SKM-1 treated with dmso at 0.1 percent for 144 hours (cell line): ENCODE measurements at regions not wholly inside any gene's neighbourhood (a gene's known extent, or its start where the extent isn't known, plus 50 kb on each side); places are given as distances from the start of the nearest gene placed in this dataset.
"Not testable (repeated sequence)": the region's sequence is repeated elsewhere in the genome, so short reads cannot be mapped to it uniquely, and the experiment has no call there.

Experiments used
- DNase-seq: peaks from one replicate; lab custom pipeline; 2025; ENCODE audit not compliant: unreplicated experiment; lab: John Stamatoyannopoulos, UW

DNA sequence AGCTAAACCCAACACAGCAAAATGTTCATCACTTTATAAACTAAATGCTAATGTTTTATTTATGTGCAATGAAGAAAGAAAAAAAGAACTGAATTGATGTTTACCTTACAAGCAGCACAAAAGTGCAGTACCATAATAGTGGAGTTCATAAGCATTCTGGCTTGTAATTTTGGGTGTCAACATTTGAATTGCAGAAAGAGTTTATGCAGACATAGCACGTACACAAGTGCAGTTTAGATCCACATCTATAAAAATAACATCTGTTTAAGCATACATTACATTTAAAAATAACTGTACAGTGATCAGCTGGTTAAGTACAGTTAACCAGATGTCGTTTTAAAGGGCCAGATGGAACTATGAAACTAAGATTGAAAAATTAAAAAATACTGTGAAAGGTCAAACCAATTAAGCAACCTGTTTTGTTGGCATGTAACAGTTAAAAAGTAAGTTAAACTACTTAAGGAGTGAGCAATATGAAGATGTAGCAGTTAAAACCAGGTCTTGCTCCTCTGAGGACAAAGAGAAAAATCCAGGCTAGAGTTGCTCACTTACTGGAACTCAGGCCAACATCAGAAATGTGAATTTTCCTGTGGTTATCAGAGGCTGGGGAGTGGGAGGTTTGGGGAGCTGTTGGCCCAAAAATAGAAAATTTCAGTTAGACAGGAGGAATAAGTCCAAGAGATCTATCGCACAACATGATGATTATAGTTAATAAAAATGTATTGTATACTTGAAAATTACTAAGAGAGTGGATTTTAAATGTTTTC lies 204.9 kb upstream of the MDFIC2 start:
- DNase-seq = no peak

DNA sequence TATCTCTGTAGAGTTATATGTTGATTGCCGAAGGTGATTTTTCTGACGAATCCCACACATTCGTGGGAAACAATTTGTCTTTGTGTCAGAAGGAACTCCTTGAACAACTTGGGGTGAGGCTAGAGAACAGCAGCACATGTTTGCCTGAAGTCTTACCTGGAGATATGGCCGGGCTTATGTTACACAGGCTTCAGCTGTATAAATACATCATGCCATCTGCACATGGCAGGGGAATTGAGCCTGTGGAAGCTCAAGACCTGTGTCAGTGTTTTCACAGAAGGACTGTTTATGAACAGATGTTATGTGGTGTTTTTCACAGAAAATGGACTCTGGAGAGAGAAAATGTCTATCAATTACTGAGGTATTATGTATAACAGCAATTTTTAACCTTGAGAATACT lies 203.6 kb upstream of the MDFIC2 start:
- DNase-seq = no peak

DNA sequence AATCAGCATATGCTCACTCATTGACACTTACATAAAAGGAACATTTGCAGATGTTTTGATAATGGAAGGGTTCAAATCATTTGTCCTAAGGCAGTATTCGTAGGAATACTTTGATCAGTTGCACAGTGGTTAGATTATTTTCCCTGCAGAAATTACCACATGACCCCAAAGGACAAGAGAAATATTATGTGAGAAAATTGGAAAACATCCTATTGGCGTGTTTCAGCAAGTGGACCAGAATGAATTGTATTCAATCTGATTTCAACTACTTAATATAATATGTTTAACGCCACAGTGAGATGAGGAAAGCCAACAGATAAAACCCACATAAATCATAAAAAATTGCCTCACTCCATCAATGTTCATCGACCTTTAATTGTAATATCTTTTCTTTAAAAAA lies 195.0 kb upstream of the MDFIC2 start:
- no peak for DNase-seq

DNA sequence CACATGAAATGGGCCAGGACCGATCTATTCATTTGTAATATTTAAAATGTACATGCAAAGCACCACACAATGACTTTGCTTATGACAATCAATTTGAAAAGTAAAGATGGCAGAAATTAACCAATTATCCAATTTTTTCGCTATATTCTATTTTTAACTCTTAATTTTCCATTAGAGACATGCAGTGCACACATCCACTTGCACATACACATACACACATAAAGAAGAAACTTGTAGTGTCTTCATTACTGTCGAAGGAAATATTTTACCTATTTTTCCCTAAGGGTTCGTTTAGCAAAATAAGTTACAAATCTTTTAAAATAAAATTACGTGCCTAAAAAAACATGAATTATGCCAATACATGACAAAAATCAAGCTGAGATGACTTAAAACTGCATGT lies 194.3 kb upstream of the MDFIC2 start:
- no peak for DNase-seq

DNA sequence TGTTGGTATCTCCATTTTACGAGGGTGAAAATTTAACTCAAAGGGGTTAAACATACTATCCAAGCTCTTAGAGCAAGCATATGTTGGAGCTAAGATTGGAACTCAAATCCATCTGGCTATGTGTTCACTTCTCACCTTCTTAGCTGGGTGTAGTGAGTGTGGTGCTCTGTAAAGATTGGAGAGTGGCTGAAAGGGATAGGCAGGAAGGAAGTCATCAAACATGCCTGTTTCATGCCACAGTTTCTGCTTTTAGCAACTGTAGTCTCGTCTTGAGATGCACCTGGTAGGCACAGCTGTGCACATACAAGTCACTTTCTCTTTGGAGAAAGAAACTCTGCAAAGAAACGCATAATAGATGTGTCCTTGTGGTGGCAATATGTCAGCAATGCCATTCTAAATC lies 189.1 kb upstream of the MDFIC2 start:
- DNase-seq = no peak

DNA sequence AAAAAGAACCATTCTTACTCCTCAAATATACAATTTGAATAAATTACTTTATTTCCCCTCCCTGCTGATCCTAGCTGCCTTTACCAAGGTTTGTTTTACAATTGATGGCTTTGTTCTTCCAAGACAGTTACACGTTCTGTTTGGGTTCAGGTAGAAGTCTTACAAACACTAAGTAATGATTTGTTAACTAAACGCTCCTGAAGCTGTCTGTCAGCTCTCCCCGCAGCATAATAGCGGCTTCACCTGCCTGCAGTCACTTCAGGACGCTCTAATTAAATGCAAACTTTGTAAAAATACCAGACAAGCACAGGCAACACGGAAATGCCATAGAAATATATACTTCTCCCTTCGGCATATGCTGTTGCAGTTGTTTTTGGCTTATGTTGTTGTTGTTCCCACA lies 176.4 kb upstream of the MDFIC2 start:
- no peak for DNase-seq

DNA sequence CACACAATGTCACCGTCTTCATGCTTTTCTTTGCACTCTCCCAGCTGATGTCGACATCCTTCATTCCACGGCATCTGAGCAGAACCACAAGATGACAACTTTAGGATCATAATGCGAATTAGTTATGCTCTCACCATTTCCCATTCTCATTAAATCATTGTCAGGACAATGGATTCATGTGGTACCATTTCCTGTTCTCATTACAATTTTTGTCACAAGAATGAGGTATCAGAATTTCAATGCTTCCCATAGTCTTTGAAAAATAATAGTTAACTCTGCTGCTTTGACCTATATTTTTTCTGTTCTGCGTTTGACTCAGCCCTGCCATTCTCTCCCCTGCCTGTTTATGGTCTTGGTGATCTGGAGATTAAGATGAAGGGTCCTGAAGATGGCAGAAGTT lies 175.7 kb upstream of the MDFIC2 start:
- no peak for DNase-seq

DNA sequence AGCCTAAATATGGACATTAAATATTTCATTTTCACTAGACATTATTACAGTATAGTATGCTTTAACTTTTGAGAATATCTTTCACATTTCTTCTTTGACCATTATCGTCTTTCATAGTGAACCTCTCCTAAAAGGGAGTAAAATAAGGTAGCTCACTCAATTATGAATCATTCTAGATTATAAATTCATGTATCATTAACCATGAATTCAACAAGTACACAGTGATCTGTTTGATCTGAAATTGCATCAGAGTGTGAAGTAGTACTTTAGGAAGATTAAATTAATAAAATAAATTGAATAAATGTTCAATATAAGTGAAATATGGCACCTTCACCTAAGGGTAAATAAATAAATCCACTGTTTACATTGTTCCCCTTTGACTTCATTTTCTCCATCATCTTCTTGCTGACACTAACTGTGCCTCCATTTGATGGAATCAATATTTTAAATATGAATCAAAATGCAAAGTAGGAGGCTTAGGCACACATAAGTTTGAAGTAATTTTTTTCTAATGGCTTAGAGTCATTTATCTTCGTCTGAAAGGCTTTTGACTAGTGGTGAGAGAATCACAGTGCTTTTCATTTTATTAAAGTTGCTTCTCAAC lies 174.1 kb upstream of the MDFIC2 start:
- no peak for DNase-seq

DNA sequence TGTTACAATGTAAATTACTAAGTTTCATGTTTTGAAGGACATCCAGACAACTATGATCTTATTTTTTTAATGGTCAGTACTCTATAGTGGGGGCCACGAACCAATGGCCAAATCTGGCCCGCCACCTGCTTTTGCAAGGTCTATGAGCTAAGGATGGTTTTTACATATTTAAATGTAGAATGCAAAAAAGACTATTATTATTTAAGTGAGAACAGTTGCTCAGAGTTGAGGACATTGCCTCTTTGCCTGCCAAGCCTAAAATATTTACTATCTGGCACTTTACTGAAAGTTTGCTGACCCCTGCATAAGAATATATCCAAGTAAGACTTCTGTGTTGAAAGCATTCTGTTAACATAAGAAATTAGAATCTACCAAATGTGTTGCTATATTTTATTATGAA lies 163.7 kb upstream of the MDFIC2 start:
- no peak for DNase-seq

DNA sequence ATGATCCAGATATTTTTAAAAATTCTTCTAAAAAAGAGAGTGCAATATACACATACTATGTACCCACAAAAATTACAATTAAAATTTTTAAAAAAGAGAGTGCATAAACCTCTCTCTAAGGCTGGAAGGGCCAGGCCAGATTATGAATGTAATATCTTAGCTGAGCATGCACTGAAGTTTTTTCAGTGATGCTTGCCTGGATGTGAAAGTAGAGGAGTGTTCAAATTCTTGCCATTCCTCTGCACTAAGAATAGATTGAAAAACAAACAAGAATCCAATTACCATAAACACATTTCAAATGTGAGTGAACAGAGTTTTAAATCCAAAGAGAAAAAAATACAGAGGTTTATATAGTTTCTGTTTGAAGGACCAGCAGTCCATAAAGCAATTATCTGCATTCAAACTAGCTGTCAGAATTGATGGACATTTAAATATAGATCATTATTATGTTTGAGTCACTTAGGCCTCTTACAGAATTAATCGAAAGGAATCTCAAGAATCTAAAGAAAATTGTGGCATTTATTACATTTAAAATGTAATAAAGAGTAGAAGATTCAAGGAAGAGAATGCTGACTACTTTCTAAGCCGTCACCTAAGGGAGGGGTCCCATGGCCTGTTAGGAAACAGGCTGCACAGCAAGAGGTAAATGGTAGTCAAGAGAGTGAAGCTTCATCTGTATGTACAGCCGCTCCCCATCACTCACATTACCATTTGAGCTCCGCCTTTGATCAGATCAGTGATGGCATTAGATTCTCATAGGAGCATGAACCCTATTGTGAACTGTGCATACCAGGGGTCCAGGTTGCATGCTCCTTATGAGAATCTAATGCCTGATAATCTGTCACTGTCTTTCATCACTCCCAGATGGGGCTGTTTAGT lies 159.3 kb upstream of the MDFIC2 start:
- no peak for DNase-seq

DNA sequence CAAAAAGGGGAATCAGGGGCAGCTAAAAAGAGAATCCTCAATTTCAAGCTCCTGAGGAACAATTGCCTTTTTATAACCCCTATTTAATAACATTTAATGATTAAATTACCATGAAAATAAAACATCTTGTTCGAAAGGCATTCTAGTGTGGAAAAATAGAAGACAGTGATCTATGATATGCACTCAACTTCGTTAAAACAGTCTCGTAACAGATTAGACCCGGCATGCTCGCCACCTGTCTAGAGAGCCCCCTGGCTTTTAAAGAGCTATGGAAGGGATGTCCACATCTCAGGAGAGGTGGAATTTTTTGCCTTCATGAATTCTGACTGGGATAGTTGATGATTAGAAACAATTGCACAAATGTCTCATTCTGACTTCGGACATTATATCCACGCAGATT lies 153.7 kb upstream of the MDFIC2 start:
- no peak for DNase-seq

DNA sequence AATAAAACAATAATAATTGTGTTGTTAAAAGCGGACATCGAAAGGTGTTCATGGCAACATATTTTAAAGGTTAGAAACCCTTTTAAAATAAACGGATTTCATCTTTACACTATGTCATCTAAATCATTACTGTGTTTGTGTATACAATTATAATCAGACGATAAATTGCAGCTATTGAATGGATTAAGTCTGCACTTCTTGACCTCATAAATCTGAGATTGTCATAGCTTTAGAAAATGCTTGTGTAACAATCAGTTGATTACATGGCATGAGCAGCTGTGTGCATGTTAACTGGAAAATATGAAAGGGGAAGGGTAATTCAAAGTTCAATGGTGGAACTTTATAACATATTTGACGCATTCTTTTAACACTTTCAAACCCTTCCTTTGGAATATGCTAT lies 152.4 kb upstream of the MDFIC2 start:
- no peak for DNase-seq

DNA sequence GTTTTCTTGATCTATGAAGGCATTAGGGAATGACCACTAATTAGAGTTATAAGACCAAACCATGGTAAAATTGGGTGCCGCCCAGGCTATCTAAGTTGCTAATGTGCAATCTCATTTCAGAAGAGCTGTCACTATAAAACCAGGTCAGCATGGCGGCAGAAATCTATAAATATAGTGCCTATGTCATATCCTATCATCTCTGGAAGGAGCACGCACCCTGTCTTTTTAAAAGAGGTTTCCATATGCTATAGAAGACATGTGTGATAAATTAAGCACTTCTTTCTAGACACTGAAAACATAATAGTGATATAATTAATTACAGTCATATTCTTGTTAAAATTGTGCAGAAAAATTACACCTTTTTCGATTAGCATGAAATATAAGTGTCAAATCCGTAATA lies 152.0 kb upstream of the MDFIC2 start:
- DNase-seq = no peak

DNA sequence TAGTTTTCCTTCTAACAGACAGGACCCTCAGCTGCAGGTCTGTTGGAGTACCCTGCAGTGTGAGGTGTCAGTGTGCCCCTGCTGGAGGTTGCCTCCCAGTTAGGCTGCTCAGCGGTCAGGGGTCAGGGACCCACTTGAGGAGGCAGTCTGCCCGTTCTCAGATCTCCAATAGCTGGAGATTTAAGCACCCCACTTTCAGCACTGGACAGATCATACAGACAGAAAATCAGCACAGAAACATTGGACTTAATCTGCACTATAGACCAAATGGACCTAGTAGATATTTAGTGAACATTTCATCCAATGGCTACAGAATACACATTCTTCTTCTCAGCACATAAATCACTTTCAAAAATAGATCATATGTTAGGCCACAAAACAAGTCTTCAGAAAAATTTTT lies 137.8 kb upstream of the MDFIC2 start:
- DNase-seq = not testable (repeated sequence)

DNA sequence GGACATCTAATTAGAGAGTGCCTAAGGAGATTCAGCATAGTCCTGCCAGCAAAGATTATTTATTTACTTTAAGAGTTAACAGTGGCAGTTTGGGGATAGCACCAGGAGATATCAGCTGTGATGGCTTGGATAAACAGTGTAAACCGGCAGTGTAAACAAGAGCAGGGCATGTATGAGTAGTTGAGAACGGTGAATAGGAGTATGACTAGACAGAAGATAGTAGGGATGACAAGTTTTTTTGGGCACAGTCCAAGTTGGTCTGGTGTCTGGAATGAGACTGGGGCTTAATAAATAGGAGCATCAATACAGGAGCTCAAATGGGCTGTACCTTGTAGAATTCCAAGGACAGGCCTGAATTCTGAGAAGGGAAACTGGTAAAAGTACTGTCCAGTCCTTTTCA lies 123.0 kb upstream of the MDFIC2 start:
- not testable (repeated sequence) for DNase-seq

DNA sequence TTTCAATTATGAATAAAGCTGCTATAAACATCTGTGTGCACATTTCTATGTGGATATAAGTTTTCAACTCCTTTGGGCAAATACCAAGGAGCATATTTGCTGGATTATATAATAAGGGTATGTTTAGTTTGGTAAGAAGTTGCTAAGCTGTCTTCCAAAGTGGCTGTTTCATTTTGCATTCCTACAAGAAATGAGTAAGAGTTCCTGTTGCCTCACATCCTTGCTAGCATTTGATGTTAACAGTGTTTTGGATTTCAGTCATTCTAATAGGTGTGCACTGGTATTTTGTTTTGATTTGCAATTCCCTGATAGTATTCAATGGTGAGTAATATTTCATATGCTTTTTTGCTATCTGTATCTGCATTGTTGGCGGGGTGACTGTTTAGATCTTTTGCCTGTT lies 120.7 kb upstream of the MDFIC2 start:
- DNase-seq = no peak

DNA sequence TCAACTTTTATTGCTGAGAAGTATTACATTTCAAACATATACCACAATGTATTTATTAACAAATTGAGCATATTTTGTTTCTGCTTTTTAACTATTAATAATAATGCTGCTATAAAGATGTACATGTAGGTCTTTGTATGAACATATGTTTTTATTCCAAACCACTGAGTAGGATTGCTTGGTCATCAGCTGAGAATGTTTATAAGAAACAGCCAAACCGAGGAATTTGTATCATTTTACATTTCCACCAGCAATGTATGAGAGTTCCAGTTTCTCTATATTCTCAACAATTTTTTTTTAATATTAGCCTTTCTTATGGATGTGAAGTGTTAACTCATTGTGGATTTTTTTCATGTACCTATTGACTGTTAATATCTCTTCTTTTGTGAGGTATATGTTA lies 119.5 kb upstream of the MDFIC2 start:
- DNase-seq = no peak

DNA sequence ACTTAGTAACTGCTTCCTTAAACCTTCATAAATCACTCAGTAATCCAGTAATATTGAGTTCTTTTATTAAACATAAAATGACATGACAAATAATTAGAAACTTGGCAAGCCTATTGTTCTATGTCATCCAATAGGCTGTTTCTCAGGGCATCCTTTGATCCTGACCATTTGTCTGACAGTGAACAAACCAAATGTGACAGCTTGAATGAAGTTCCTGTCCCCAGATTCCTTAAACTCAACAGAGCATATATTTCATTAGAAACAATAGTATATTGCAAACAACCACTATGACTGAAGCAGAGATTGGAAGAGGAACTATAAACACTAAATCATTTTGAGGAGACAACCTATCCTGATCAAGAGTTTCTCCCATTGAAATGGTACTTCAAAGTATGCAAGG lies 113.6 kb upstream of the MDFIC2 start:
- no peak for DNase-seq

DNA sequence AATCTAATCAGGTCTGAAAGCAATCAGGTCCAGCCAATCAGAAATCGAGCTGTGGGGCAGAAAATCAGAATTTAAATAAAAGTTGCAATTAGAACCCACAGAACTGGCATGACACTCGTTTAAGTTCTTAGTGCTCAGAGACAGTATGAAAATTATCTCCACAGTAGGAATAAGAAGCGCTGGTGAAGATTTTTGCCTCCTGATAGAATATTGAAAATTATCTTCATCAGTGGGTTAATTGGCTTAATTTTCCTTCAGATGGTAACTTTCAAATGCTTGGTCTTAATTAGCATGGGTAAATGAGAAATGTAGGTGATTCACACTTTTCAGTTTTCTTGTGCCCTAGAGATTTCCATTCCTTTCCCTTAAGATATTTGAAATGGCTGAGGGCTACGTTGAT lies 109.1 kb upstream of the MDFIC2 start:
- DNase-seq = no peak

DNA sequence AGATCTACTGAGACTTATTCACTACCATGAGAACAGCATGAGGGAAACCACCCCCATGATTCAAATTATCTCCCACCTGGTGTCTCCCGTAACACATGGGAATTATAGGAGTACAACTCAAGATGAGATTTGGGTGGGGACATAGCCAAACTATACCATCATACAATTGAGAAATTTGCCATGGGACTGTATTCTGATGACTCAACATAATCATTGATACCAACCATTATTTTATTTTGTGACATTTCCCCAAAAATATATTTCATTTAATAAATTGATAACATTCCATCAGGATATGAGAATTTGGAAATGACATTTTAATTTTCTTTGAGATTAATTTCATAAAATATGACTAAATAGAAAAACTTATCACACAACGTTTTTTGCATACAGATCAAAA lies 96.6 kb upstream of the MDFIC2 start:
- DNase-seq = no peak

DNA sequence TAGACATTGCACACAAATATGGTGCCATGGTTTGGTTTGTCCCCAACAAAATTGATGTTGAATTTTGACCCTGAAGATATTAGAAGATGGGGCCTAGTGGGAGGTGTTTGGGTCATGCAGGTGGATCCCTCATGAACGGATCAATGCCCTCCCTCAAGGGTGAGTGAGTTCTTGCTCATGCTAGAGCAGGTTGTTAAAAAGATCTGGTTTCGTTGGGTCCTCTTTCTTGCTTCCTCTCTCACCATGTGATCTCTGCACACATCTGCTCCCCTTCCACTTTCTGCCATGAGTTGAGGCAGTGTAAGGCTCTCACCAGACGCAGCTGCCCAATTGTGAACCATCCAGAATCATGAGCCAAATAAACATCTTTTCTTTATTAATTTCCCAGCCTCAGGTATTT lies 87.8 kb upstream of the MDFIC2 start:
- DNase-seq = no peak
